Activated CD4-positive, alpha-beta T cell treated with anti-CD3 and anti-CD28 coated beads, Interleukin-2, amount 10 ng/mL, durations not matched to agents 7 days and 5 days (primary cell): ENCODE measurements at regions not wholly inside any gene's neighbourhood (a gene's known extent, or its start where the extent isn't known, plus 50 kb on each side); places are given as distances from the start of the nearest gene placed in this dataset.
A peak's percentile ranks its signal among the peaks of the same experiment; 100 is the strongest.

Experiments used
- CTCF ChIA-PET: fragments of 350-600 bp; sonication (Branson Sonifier 250); formaldehyde crosslinking; loops from one replicate; lab custom pipeline; 2021; ENCODE audit warnings: antibody characterized with exemption; lab: Charles Lee
- POLR2A ChIA-PET: fragments of 350-600 bp; sonication (Branson Sonifier 250); formaldehyde crosslinking; loops from one replicate; lab custom pipeline; 2021; ENCODE audit warnings: antibody characterized with exemption; lab: Charles Lee
- DNase-seq: peaks from one replicate; pipeline ENCODE4 v3.0.0-alpha.2; 2020
- H3K27ac Mint-ChIP-seq: one replicate; pipeline ENCODE4 v1.8.0; 2021; ENCODE audit warnings: mild to moderate bottlenecking, moderate library complexity, mixed read lengths
- H3K27me3 Mint-ChIP-seq: one replicate; pipeline ENCODE4 v1.8.0; 2021; ENCODE audit warnings: mixed read lengths
- H3K36me3 Mint-ChIP-seq: one replicate; pipeline ENCODE4 v1.8.0; 2021; ENCODE audit warnings: low read depth, mixed read lengths
- H3K4me1 Mint-ChIP-seq: one replicate; pipeline ENCODE4 v1.8.0; 2021; ENCODE audit warnings: mixed read lengths
- H3K4me3 Mint-ChIP-seq: one replicate; pipeline ENCODE4 v1.8.0; 2021; ENCODE audit warnings: mild to moderate bottlenecking, moderate library complexity, mixed read lengths
- H3K9me3 Mint-ChIP-seq: one replicate; pipeline ENCODE4 v1.8.0; 2021; ENCODE audit warnings: mixed read lengths

DNA sequence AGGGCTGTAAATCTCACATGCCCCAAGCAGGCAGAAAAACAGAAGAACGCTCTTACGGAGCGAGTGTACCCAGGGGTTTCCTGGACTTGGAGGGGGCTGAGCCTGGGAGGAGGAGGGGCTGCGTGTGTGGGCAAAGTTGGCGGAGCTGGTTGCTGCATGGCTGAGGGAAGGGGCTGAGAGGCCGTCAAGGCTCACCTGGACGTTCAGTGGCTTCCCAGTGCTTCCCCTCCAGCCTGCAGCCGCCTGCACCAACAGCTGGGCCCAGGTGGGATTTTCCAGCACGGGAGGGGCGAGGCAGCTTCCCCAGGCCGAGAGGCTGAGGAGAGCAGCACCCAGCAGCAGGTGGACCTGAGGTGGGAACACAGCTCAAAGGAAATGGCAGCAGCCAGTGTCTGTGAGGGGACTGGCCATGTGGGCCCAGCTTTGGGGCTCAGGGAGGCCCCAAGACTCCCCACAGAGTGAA lies 70.6 kb upstream of the CTDP1 start:
- H3K27ac Mint-ChIP-seq, result no peak overlapping the region
- no peaks in the 10 kb centered on the region for H3K4me1 Mint-ChIP-seq
- no peak for DNase-seq
- no peaks in the 10 kb centered on the region for H3K36me3 Mint-ChIP-seq
- H3K4me3 Mint-ChIP-seq, result no peak overlapping the region
- H3K9me3 Mint-ChIP-seq, result no peaks in the 10 kb centered on the region
- no peaks in the 10 kb centered on the region for H3K27me3 Mint-ChIP-seq
- ChIA-PET CTCF (no interaction called here), POLR2A (no interaction called here)

DNA sequence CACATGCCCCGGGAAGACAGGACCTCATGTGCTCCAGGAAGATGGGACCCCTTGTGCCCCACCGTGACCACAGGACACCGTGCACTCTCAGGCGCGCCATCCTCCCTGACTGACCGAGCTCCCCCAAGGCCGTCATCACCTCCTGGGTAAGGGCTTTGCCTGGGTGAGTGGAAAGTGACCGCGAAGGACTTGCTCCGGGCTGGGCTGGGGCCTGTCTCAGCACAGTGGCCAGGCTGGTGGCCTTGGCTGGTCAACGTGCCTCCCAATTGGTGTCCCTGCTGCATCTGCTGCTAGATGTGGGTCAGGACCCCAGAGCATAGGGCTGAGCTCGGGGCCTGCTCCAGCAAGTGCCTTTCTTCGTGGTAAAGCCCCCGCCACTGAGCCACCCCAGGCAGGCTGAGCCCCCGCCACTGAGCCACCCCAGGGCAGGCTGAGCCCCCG lies 69.7 kb upstream of the CTDP1 start:
- H3K9me3 Mint-ChIP-seq, result no peaks in the 10 kb centered on the region
- no peak for DNase-seq
- no peak overlapping the region for H3K4me3 Mint-ChIP-seq
- no peaks in the 10 kb centered on the region for H3K36me3 Mint-ChIP-seq
- H3K27me3 Mint-ChIP-seq, result no peaks in the 10 kb centered on the region
- H3K4me1 Mint-ChIP-seq, result no peaks in the 10 kb centered on the region
- H3K27ac Mint-ChIP-seq, result no peak overlapping the region
- CTCF ChIA-PET, result no interaction called here
- POLR2A ChIA-PET, result no interaction called here

DNA sequence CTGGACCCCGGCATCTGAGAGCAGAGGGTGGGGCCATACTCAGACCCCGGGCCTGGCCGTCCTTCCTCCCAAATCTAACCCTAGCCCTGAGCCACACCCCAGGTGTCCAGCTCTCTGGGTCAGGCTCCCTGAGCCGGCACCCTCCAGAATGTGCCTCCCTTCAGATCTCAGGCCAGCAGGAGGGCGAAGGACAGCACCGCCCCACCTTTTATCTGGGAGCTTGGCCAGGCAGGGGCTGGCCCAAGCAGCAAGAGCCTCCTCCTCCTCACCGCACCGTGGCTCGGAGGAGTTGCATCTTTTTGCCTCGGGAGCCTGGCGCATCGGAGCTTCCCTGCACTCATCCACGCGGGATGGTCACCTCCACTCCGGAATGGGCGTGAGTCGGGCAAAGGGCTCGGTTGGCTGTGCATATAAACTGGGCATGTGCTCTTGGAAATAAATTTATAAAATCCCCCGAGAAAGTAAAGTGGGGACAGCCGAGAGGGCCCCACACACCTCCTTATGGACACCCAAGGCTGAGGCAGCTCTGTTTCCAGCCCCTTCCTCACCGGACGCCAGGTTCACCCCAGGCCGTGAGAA lies 69.1 kb upstream of the CTDP1 start:
- Mint-ChIP-seq H3K27me3 (no peaks in the 10 kb centered on the region), H3K36me3 (no peaks in the 10 kb centered on the region), H3K4me3 (no peak overlapping the region), H3K9me3 (no peaks in the 10 kb centered on the region), H3K27ac (no peak overlapping the region), H3K4me1 (no peaks in the 10 kb centered on the region)
- POLR2A ChIA-PET, result no interaction called here
- DNase-seq, result no peak
- CTCF ChIA-PET, result no interaction called here

DNA sequence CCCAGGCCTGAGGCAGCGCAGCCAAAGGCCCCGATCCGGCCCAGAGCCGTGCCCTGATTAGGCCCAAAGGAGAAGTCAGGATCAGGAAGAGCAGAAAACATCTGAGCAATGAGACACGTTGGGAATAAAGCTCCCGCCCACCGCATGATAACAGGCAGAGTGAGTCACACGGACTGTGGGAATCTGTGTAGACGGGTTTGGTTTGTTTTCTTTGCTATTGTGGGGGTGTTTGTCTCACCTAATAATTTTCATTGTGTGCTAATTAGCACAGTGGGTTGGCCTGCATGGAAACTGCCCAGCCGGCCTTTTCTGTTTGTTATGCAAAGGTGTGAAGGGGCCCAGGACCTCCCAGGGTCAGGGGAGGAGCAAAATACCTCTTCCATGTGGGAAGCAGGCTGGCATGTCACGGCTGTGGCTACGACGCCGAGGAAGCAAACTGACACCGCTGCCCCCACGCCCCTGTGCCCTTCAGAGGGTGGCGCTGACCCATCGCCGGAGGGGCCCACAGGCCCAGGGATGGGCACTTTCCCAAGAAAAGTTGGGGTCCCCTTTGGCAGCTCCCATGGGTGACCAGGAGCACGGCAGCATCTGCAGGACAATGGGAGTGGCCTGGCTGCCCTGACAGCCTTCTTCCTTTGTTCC lies 68.4 kb upstream of the CTDP1 start:
- Mint-ChIP-seq H3K27ac (no peak overlapping the region), H3K27me3 (no peaks in the 10 kb centered on the region), H3K9me3 (no peaks in the 10 kb centered on the region), H3K4me3 (no peak overlapping the region), H3K4me1 (no peaks in the 10 kb centered on the region), H3K36me3 (no peaks in the 10 kb centered on the region)
- POLR2A ChIA-PET, result no interaction called here
- no peak for DNase-seq
- CTCF ChIA-PET, result no interaction called here

DNA sequence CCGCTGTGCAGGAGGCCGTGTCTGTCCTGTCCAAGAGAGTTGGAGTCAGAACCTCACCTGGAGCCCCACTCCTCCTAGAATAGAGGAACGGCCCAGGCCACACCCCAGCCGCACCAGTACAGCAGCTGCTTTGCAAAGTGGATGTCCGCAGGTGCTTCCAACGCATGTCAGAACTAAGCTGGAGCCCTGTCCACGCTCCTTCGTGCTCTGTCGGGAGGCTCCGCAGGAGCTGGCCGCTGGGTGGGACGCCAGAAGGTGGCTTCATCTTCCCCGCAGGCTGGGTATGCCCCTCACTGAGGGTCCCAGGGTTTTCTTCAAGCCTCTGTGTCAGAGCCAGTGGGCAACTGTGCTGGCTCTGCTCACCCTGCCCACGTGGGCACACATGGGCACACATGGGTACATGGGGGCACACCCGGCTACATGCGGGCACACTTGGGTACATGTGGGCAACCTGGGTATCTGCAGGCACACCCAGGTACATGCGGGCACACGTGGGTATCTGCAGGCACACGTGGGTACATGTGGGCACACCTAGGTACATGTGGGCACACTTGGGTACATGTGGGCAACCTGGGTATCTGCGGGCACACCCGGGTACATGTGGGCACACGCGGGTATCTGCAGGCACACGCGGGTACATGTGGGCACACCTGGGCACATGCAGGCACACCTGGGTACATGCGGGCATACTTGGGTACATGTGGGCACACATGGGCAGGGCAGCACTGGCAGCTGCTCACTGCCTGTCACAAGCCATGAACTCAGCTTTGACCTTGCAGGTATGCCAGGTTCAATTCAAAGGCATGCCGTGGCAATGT lies 67.1 kb upstream of the CTDP1 start:
- Mint-ChIP-seq H3K36me3 (no peaks in the 10 kb centered on the region), H3K27ac (no peak overlapping the region), H3K9me3 (no peaks in the 10 kb centered on the region), H3K4me1 (no peaks in the 10 kb centered on the region), H3K27me3 (no peaks in the 10 kb centered on the region), H3K4me3 (no peak overlapping the region)
- POLR2A ChIA-PET, result no interaction called here
- CTCF ChIA-PET, result interaction anchor here (0.6 kb wide), 1 partner anchor 14 kb away, joined by 3 read pairs; no protein-coding TSS in a partner anchor
- no peak for DNase-seq

DNA sequence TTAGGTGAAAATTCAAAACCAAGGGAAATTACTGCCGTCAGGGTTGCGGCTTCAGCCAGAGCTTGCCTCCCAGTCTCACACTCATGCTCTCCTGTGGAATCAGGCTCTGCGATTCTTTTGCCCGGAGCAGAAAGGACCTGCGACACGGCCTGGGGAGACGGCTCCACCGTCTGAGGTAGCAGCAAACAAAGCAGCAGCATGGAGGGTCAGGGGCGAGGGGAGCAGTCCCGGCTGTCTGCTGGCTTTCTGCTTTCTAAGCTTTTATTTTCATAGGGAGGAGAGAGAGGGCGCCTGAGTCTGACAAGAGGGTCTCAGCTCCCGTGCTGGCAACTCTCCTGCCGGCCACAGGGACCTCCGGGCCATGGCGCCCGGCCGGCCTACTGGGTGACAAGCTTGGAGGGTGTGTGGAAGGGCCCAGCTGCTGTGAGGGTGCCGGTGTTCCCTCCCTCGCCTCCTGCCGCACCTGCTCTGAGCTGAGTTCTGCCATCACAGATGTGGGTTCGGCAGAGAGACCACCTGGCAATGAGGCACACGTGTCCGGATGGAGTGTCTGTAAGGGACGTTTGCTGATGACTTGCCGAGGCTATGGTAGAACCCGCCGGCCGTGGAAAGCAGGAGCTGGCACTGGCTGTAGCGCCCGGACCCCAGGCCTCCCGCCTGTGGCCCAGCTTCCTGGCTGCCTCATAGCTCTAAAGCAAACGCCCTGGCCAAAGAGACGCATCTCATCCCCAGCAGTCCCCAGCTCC lies 66.2 kb upstream of the CTDP1 start:
- ChIA-PET CTCF (interaction anchor here (0.6 to 0.7 kb wide), 2 partner anchors 11 to 15 kb away, joined by 3 read pairs; no protein-coding TSS in a partner anchor), POLR2A (interaction anchor here (0.7 kb wide), 1 partner anchor 231 kb away, joined by 4 read pairs; no protein-coding TSS in a partner anchor)
- DNase-seq, result no peak
- no peaks in the 10 kb centered on the region for H3K27me3 Mint-ChIP-seq
- no peaks in the 10 kb centered on the region for H3K9me3 Mint-ChIP-seq
- H3K27ac Mint-ChIP-seq, result no peak overlapping the region
- H3K36me3 Mint-ChIP-seq, result peaks cover 2% of the 10 kb centered on the region
- H3K4me1 Mint-ChIP-seq, result no peaks in the 10 kb centered on the region
- H3K4me3 Mint-ChIP-seq, result no peak overlapping the region

DNA sequence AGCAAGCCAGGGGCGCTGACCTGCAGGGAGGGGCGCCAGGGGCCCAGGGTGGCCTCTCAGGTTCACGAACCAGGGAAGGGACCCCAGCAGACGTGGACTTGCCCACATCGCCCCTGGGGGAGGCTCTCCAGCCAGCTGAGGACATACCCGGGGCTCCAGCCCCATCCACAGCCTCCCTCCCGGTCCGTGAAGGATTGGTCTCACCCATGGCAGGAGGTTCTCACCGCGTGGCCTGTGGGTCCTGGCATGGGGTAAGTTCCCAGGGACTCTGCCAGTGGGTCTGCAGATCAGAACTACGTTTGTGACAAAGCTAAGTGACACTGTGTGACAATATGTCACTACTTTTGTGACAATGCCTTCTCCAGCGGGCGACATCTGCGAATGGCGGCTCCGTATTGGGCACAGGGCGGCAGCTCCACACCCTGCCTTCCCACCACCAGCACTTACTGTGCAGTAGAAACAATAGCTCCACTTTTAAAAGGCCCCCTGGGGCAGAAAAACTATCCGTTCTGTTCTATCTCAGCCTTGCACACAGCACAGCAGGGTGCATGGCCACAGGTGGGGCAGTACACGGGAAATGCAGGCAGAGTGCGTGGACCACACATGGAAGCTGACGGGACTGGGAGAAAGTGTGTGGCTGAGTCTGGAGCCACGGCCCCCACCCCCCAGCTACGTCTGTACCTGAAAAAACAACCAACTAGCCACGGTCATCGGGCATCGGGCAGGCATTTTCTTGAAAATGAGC lies 65.2 kb upstream of the CTDP1 start:
- H3K36me3 Mint-ChIP-seq, result peaks cover 2% of the 10 kb centered on the region
- no peaks in the 10 kb centered on the region for H3K9me3 Mint-ChIP-seq
- no peaks in the 10 kb centered on the region for H3K27me3 Mint-ChIP-seq
- CTCF ChIA-PET, result no interaction called here
- H3K4me1 Mint-ChIP-seq, result no peaks in the 10 kb centered on the region
- H3K27ac Mint-ChIP-seq, result peak overlapping the region; percentile 36
- POLR2A ChIA-PET, result interaction anchor here (0.7 kb wide), 1 partner anchor 232 kb away, joined by 4 read pairs; no protein-coding TSS in a partner anchor
- H3K4me3 Mint-ChIP-seq, result no peak overlapping the region
- DNase-seq, result no peak

DNA sequence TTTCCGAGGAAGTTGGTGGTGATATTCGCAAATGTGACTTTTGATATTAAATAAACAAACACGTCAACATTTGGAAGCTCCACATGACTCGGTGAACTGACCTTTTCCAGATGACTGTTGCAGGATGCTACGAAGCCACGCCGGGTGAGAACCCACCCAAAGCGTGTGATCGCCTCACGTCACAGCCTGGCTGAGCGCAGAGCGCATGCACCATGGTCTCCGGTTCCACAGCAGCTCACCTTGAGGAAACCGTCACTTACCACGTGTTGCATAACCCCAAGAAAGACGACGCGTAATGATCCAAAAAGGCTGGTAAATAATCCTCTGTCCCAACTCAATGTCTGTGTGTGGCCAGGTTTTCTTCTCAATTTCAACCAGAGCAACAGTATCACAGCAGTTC lies 64.5 kb upstream of the CTDP1 start:
- no peaks in the 10 kb centered on the region for H3K4me1 Mint-ChIP-seq
- ChIA-PET CTCF (no interaction called here), POLR2A (no interaction called here)
- H3K27me3 Mint-ChIP-seq, result no peaks in the 10 kb centered on the region
- H3K36me3 Mint-ChIP-seq, result peaks cover 2% of the 10 kb centered on the region
- H3K4me3 Mint-ChIP-seq, result no peak overlapping the region
- no peak for DNase-seq
- H3K27ac Mint-ChIP-seq, result no peak overlapping the region
- H3K9me3 Mint-ChIP-seq, result no peaks in the 10 kb centered on the region

DNA sequence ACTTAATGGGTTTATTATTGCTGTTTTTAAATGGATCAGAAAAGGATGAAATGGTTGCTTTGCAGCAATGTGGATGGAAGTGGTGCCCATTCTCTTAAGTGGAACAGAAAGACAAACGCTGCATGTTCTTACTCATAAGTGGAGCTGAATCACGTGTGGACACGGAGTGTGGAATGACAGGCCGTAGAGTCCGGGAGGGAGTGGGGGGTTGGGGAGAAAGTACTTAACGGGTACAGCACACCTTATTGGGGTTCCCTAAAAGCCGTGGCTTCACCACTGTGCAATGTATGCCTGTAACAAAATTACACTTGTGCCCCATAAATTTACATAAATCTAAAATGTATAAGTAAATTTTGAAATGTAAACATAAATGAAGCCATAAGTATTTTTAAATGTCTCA lies 64.0 kb upstream of the CTDP1 start:
- no peaks in the 10 kb centered on the region for H3K9me3 Mint-ChIP-seq
- no peaks in the 10 kb centered on the region for H3K27me3 Mint-ChIP-seq
- no peak for DNase-seq
- CTCF ChIA-PET, result no interaction called here
- H3K27ac Mint-ChIP-seq, result no peak overlapping the region
- POLR2A ChIA-PET, result no interaction called here
- H3K36me3 Mint-ChIP-seq, result peaks cover 2% of the 10 kb centered on the region
- no peak overlapping the region for H3K4me3 Mint-ChIP-seq
- H3K4me1 Mint-ChIP-seq, result no peaks in the 10 kb centered on the region

DNA sequence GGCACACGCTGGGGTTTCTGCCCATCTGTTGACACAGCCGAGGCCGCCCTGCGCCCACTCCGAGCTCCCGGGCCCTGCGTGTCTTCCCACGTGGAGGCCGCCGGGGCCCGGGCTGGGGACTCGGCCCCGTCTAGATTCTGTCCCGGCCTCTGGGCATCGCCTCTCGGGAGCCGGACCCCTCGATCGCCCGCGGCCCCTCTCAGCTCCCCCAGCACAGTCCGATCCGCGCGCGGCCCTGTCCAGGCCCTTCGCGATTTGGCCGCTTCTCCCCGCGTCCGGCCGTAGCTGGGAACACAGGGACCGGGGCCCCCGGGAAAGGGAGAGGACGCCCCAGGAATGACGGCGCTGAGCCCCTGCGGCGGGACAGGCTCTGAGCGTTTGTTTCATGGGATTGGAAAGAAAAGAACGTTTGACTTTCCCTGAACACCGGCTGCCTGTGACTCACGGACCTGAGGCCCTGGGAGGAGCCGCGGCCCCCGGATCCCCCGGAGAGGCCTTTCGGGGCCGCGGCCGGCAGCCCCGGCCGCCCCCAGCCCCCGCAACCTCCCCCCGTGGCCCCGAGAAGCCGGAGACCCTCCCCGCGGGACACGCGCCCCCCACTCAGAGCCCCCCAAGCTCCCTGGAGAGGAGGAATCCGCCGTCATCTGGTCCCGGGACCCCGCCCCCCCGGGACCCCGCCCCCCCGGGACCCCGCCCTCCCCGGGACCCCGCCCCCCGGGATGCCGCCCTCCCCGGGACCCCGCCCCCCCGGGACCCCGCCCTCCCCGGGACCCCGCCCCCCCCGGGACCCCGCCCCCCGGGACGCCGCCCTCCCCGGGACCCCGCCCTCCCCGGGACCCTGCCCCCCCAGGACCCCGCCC lies 62.7 kb upstream of the CTDP1 start:
- H3K4me1 Mint-ChIP-seq, result no peaks in the 10 kb centered on the region
- ChIA-PET CTCF (no interaction called here), POLR2A (no interaction called here)
- no peak for DNase-seq
- H3K27ac Mint-ChIP-seq, result no peak overlapping the region
- peaks cover 2% of the 10 kb centered on the region for H3K36me3 Mint-ChIP-seq
- no peak overlapping the region for H3K4me3 Mint-ChIP-seq
- H3K27me3 Mint-ChIP-seq, result no peaks in the 10 kb centered on the region
- no peaks in the 10 kb centered on the region for H3K9me3 Mint-ChIP-seq

DNA sequence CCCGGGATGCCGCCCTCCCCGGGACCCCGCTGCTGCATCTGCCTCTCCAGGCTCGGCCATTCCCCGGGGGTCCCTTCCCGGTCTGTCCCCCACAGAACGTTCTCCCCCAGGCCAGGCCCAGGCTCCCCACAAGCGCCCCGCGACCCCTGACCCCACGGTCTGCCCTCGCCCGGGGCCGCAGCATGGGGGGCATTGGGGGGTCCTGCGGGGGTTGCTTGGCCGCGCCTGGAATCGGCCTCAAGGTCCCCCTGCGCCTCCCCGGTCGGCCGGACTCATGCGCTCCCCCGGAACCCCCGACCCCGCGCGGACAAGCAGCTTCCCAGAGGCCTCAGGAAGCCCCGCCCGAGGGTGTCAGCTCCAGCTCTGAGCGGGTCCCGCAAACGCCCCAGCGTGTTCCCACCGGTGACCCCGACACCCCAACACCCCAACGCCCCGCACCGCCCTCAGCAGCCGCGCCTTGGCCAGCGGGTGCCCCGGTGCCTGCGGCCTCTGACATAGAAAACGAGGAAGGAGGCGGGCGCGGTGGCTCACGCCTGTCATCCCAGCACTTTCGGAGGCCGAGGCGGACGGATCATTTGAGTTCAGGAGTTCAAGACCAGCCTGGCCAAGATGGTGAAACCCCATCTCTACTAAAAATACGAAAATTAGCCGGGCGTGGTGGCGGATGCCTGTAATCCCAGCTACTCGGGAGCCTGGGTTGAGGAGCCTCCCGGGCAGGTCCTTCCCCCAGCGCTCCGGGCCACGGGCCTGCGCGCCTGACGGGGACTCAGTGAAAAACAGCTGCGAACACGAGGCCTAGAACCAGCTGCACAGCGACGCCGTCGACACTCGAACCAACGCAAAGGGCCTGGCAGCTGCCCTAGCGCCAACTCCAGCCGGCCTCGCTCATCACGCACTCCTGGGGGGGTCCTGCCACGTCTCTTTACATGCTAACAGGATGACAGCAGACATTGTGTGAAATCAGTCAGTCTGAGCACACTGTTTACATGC lies 61.8 kb upstream of the CTDP1 start:
- H3K4me3 Mint-ChIP-seq, result no peak overlapping the region

More for the DNA sequence above, 61.8 kb upstream of the CTDP1 start:
- ChIA-PET CTCF (no interaction called here), POLR2A (no interaction called here)
- no peaks in the 10 kb centered on the region for H3K9me3 Mint-ChIP-seq
- no peaks in the 10 kb centered on the region for H3K27me3 Mint-ChIP-seq
- H3K27ac Mint-ChIP-seq, result no peak overlapping the region
- no peaks in the 10 kb centered on the region for H3K4me1 Mint-ChIP-seq
- peaks cover 2% of the 10 kb centered on the region for H3K36me3 Mint-ChIP-seq
- no peak for DNase-seq
